HG02885 (cell line): ENCODE measurements at regions not wholly inside any gene's neighbourhood (a gene's known extent, or its start where the extent isn't known, plus 50 kb on each side); places are given as distances from the start of the nearest gene placed in this dataset.
"Not testable (repeated sequence)": the region's sequence is repeated elsewhere in the genome, so short reads cannot be mapped to it uniquely, and the experiment has no call there.

Experiments
- ATAC-seq: cut with Tn5 transposase; IDR thresholded peaks from one replicate; pipeline ENCODE4 v1.9.1; 2021; ENCODE audit warnings: mild to moderate bottlenecking; ENCODE audit not compliant: unreplicated experiment, poor library complexity

- ATAC-seq, result no peak
Observed at GRCh38 chr7:115799430-115799829, 231.1 kb downstream of the TFEC start.

GRCh38 chr7:115793958-115794702 is 236.4 kb downstream of the TFEC start:
- ATAC-seq, result no peak

- ATAC-seq, result no peak
Observed at GRCh38 chr7:115789901-115790300, 240.7 kb downstream of the TFEC start.

GRCh38 chr7:115789473-115789872 is 241.1 kb downstream of the TFEC start:
- not testable (repeated sequence) for ATAC-seq

- ATAC-seq, result no peak
Observed at GRCh38 chr7:115782696-115783490, 247.7 kb downstream of the TFEC start.

GRCh38 chr7:115779561-115779960 is 251.0 kb downstream of the TFEC start:
- no peak for ATAC-seq

- no peak for ATAC-seq
Observed at GRCh38 chr7:115775981-115776380, 254.6 kb downstream of the TFEC start.

- ATAC-seq, result no peak
Observed at GRCh38 chr7:115763347-115763746, 267.2 kb downstream of the TFEC start.

- ATAC-seq, result no peak
Observed at GRCh38 chr7:115758025-115758424, 272.5 kb downstream of the TFEC start.

- ATAC-seq, result no peak
Observed at GRCh38 chr7:115754226-115754625, 276.3 kb downstream of the TFEC start.

GRCh38 chr7:115749924-115750323 is 280.6 kb downstream of the TFEC start:
- no peak for ATAC-seq

GRCh38 chr7:115748123-115748738 is 282.3 kb downstream of the TFEC start:
- ATAC-seq, result no peak

- peak; percentile 67 for ATAC-seq
Observed at GRCh38 chr7:115747174-115747573, 283.4 kb downstream of the TFEC start.

- no peak for ATAC-seq
Observed at GRCh38 chr7:115740043-115740442, 290.5 kb downstream of the TFEC start.

GRCh38 chr7:115734641-115735040 is 295.9 kb downstream of the TFEC start:
- no peak for ATAC-seq

GRCh38 chr7:115731796-115732471 is 298.6 kb downstream of the TFEC start:
- ATAC-seq, result no peak

GRCh38 chr7:115728518-115728917 is 302.0 kb downstream of the TFEC start:
- ATAC-seq, result no peak

- ATAC-seq, result no peak
Observed at GRCh38 chr7:115724400-115725056, 306.0 kb downstream of the TFEC start.

- no peak for ATAC-seq
Observed at GRCh38 chr7:115722302-115722977, 308.1 kb downstream of the TFEC start.
